Glomerular visceral epithelial cell (primary cell): ENCODE measurements at regions not wholly inside any gene's neighbourhood (a gene's known extent, or its start where the extent isn't known, plus 50 kb on each side); places are given as distances from the start of the nearest gene placed in this dataset.
"Not testable (repeated sequence)": the region's sequence is repeated elsewhere in the genome, so short reads cannot be mapped to it uniquely, and the experiment has no call there.

Experiments used
- DNase-seq: peaks from one replicate; pipeline ENCODE4 v3.0.0-alpha.2; 2016; ENCODE audit errors: extremely low spot score

DNA sequence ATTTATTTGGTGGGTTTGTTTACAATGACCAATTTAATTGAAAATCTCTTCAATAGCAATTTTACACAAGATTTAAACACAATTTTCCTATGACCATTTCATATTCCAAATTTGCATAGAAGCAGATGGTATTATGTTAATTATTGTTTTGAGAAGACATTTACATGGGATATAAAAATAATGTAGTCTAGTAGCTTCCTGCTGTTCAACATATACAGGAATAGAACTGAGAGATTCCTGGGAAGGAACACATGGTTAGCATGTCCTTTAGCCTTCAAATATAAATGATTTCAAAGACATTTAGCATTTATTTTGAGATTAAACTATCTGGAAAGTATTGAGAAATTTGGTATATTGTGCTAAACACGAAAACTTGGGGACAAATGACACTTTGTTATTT is 129.6 kb downstream of the KCNE4 start:
- DNase-seq = no peak

DNA sequence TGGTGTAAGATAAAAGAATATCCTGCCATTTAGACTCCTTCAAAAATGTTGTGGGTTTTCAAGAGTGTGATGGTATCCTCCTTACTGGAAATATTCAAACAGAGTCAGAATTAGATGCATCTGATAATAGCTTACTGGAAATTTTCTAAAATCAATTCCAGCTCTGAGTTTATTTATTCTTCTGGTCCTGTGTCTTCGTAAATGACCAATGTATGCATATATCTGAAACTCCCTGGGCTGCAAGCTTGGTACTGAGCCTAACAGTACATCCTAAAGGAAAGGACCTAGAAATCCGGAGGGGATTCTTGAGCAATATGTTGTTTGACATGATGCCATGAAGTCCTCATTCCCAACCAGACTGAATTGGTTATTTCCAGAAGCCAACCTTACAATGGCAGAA is 130.4 kb downstream of the KCNE4 start:
- no peak for DNase-seq

DNA sequence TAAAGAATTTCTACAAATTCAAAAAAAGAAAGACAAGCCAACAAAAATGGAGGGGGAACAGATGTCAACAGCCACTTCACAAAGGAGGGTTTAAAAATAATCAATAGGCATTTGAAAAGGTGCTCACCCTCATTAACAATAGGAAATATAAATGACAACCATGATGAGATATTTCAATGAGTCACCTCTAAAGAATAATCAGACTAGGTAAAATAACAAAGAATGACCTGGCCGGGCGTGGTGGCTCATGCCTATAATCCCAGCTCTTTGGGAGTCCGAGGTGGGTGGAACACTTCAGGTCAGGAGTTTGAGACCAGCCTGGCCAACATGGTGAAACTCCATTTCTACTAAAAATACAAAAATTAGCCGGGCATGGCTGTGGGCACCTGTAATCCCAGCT is 133.6 kb downstream of the KCNE4 start:
- DNase-seq = no peak

DNA sequence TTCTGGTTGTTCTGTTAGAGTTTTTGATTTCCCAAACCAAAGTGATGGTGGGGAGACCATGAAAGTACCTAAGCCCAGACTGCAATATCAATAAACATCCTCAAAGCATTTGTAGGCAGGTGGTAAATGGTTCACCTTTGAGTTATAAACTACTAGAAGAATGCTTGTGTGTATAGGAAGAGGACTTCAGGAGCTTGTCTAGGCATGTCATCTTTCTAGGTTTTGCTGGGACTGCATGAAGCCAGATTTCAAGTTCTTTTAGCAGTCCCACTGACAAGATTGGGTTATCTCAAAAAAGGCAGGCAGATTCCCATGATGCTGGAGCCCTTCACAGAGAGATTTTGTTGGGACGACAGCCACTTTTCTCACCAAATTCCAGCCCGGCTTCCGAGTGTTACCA is 135.3 kb downstream of the KCNE4 start:
- no peak for DNase-seq

DNA sequence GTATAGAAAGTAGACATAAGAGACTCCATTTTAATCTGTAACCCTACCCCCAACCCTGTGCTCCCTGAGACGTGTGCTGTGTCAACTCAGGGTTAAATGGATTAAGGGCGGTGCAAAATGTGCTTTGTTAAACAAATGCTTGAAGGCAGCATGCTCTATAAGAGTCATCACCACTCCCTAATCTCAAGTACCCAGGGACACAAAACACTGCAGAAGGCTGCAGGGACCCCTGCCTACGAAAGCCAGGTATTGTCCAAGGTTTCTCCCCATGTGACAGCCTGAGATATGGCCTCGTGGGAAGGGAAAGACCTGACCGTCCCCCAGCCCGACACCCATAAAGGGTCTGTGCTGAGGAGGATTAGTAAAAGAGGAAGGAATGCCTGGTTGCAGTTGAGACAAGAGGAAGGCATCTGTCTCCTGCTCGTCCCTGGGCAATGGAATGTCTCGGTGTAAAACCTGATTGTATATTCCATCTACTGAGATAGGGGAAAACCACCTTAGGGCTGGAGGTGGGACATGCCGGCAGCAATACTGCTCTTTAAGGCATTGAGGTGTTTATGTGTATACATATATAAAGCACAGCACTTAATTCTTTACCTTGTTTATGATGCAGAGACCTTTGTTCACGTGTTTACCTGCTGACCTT is 138.7 kb downstream of the KCNE4 start:
- DNase-seq = not testable (repeated sequence)

DNA sequence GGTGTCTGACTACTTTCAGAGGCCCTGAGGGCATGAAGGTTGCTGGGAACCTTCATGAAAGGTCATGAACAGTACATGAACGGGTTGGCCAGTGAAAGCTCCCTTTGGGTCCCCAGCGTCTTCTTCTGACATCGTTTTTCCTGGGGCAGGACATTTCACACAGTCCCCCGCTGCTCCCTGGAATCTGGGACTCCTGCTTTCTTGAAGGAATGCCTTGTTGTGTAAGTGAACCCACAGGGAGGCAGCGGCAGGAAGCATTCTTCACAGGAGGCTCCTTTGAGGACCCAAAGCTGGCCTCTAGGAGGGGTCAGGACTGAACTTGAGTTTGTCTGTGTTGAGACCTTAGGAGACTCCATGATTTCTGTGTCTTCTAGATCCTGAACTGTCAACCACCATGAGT is 144.3 kb downstream of the KCNE4 start:
- no peak for DNase-seq

DNA sequence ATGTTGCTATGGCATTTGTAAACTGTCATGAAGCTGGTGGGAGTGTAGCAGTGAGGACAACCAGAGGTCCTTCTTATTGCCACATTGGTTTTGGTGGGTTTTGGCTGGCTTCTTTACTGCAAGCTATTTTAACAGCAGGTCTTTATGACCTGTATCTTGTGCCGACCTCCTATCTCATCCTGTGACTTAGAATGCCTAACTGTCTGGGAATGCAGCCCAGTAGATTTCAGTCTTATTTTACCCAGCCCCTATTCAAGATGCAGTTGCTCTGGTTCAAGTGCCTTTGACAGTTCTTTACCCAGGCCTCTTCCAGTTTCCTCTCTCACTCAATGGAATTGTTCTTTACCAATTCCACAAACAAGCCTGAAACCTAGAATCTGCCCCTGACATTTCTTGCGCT is 145.1 kb downstream of the KCNE4 start:
- DNase-seq = no peak

DNA sequence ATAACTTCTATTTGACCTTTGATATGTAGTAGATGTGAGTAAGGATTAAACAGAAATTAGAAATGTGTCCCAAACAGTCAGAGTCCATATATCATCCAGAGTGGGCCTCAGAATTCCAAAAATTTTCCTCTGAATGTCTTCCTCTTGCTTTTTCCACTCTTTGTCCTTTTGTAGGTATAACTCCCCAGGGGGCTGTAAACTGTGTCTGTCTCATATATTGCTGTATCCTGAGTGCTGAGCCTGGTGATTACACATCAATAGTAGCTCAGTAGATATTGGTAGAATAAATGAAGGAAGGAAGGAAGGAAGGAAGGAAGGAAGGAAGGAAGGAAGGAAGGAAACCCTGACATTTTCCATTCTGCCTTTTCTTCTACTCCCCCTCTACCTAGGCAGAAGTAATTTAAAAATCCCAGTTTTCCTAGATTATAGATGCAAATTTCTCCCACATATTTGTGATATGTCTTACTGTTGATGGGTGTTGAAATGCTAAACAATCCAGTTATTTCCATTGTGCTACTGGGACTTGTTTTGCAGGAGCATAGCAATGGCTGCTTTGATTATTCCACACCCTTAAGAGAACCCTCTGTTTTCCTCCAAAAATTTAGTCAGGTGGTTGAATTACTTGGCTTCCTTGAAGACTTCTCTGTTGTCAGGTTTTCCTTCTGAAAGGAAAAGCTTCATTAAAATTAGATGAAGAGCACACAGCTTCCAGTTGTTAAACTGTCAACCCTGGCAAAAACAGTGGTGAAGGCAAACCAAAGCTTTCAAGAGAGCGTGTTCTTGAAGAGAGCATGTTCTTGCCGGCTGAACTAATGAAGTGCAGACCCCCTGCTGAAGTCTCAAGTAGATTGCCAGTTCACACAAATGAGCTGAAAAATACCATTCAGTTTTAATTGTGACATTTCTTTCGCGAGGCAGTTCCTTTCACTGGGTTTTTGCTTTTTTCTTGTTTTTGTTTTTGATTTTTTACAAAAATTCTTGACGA is 147.8 kb downstream of the KCNE4 start:
- no peak for DNase-seq

DNA sequence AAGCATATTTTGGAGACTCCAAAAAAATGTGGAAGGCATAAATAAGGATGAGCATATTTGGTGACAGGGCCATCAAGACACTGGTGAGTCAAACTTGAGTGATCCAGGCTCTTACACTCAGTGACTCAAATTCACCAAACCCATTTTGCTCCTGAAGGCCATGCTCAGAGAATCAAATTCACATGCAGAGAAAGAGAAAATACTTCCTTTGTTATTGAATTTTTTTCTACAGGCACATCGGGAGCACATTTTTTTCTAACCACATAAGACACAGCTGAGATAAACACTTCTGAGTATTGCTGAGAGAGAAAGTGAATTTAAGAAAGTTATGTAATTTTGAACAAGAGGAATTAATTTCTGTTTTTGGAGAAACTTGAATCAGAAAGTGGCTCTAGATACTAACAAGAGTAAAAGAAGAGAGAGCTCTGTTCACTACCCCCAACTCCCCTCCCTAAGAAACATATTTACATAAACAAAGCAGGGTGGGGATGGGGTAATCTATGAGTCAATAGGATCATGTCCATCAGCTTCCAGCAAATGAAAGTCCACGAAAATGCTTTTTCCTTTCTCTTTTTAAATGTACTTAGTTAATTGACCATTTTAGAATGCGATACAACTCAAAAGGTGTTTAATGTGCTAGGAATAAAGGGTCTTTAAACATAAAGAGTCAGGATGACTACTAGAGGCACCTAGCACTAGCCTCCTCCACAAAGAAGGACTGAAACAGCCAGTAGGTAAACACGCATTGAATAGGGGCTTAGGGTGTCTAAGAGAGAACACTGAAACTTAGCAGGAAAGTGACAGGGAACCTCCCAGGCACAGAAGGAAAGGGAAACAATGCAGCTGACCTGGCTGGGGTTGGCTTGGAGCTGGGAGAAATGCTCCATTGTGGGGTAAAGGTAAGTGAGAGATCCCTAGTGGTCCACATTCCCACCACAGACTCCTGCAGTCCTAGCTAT is 152.3 kb downstream of the KCNE4 start:
- no peak for DNase-seq

DNA sequence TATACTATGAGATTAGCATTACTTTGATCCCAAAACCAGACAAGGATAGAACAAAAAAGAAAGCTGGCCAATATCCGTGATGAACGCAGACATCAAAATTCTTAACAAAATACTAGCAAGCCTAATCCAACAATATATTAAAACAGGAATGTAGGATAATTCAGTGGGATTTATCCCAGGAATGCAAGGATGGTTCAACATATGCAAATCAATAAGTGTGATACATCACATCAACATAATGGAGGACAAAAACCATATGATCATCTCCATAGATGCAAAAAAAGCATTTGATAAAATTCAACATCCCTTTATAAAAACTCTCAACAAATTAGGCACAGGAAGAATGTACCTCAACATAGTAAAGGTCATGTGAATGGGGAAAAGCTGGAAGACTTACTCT is 158.5 kb downstream of the KCNE4 start:
- no peak for DNase-seq

DNA sequence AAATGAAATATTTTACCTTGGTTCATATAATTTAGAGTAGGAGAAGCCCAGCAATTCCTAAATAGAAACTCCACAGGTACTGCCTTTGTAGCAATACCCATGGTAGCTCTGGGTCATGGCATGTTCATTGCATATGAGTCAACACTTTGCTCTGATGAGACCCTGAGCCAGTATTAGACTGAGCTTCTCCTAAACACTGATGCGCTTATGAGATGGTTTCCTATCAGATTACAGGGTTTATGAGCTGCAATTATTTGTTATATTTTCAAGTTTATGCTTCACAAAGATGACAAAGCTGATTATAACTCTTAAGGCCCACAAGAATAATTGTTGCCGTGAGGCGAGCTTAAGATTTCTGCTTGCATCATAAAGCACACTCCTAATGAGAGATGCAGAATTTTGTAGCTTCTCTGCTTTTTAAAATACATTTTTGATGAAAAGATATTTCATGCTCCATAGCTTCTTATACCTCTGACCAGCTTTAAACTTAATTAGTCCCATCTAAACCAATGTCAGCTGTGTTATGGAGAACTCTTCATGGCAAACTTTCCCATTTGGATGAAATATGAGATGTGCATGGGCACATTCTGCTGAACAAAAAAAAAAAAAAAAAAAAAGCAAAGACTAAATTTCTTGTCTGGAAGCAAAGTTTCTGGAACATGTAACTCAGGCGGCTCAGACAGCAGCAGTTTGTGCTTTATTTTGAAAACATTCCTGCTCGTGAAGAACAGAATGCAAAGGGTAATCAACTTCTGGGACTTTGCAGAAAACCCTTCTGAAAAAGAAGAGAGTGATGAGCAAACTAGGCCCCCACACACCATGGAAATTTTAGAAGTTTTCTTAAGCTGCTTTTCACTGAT is 162.6 kb downstream of the KCNE4 start:
- DNase-seq = no peak

DNA sequence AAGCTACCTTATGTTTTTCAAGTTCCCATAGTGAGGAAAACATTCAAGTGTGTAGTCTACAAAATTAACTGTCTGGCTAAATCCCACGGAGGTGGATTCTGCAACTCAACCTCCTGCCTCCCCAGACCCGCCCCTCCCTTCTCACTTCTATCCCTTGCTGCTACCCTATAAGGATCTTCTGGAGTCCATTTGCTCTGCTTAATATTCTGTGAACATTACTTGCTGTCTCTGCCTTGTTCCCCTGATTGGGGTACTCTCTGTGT is 163.2 kb downstream of the KCNE4 start:
- DNase-seq = no peak

DNA sequence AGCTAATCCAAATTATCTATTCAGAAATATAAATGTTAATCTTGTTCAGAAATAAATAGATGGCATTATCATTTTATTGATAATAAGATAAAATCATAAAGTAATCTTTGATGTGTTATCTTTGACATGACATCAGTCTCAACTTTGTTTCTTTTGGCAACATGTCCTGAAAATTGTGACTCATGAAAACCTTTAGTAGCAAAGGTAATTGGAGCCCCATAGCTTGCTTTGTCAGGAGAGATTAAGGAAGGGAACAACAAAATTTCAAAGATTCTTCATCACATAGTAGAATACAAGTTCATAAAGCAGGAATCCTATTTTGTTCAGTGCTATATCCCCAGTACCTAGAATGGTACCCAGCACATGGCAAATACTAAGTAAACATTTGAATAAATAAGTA is 165.4 kb downstream of the KCNE4 start:
- DNase-seq = no peak

DNA sequence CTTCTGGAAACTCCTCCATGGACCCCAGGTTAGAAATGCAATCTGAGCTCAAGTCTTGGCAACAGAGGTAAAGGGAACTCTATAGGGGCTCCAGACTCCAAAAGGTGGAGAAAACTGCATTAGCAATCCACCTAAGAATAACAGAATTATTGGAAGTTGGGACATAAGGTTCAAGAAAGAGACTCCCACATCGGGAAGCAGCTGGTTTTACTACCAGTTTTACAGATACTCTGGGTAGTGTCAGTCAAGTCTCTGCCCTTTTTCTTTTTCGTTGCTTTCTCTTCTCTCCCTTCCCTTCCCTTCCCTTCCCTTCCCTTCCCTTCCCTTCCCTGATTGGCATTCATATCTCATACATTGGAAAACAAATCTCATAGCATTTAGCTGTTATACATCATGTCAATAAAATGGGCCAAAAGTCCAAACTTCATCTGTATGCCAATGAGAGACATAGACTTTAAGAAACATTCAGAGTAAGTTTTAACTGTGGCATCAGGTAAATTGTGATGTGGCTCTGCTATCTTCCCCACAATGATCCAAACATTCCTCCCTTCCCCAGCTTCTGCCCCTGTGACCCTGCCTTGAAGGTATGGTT is 166.7 kb downstream of the KCNE4 start:
- no peak for DNase-seq

DNA sequence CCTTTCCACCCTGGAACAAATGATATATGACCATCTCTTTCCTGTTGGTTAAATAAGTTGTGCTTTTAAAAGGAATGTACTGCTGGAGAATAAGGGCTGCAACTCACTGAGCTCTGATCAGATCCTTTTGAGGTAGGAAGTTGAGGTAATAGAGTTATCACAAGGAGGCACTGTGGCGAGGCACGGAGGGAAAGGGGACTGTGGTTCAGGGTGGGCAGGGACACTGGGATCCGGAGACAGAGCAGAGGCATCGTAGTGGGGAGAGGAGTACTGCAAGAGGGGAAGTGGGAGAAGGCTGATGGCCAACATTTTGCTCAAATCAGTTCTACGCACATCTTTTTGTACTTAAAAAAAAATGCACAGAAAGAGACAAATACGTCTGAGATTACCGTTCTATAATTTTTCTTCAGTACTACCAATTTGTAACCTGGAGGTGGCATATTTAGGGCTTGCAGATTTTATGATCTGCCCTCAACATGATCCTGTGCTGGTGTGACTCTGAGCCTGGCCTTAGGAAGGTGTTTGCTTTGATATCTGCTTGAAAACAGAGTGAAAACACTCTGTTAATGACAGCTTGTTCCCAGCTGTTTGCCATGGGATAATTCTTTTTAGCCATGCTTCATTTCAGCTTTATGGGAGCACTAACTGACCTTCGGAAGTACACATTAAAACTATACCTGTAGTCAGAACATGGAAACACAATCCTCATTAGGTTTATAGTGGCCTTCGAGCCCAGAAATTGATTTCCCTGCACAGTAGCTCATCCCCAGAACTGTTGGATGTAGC is 168.1 kb downstream of the KCNE4 start:
- no peak for DNase-seq

DNA sequence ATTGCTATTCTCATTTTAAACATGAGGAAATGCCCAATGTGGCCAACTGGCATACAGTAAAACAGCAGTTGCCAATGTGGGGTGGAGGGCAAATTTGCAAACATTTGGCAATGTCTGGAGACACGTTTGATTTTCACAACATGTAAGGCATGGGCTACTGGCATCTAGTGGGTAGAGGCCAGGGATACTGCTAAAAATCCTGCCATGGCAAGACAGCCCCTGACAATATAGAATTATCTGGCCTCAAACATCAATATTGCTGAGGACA is 168.6 kb downstream of the KCNE4 start:
- no peak for DNase-seq

DNA sequence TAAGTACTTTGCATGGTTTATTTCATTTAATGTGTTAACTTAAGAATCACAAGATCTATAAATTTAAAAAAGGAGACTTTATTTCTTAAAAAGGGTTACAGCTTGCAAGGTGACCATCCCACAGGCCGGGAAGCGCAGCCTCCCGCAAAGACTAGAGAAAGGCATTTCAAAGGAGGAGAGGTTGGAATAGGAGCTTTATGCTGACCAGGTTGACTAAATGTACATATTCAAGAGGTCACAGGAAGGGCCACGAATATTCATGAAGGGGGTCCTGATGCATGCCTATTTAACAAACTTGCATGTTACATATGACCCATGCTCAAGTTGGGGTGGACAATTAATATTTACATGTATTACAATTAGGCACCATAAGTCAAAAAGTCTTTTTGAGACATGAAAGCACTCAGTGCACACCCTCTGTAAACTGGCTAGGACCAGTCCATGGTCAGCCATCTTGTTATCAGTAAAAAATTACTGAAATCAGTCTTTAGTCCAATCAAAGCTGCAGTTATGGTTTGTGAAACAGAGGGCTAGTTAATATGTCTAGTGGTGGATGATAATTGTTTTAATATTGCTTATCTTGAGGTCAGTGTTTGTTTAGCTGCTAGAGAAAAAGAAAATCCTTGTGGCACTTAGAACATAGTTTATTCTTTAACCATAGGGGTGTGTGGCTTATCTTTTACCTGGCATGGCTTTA is 169.3 kb downstream of the KCNE4 start:
- no peak for DNase-seq

DNA sequence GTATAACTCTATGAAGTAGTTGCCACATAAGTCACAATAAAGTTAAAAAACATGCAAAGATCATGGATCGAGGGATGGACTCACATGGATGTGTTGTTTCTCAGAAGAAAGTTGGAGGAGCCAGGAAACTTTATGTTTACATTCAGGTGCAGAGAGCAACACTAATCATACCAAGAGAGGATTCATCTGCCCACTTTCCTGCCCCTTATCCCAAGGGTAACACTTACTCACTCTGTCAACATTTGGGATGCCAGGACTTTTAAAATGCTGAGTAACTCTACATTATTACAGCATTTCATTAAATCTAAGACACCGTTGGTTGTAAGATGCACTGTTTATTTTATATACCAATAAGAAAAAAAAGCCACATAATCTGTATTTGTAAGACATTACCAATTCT is 170.4 kb downstream of the KCNE4 start:
- no peak for DNase-seq

DNA sequence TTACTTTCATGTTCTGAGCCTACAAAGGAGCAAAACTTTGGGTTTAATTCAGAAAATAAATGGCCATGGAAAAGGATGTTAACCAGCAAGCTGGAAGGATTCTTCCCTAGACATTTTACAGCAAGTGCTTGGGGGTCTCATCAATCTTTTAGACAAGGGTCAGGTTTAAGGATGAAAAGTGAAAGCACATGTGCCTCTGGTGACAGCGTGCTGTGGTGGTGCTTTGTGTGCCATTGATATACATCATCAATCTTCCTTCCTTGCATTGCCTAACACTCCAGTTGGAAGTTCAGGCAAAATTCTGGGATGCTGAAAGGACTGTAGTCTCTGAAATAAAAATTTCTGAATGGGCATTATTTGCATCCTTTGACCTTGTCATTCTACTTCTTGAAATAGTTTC is 171.2 kb downstream of the KCNE4 start:
- no peak for DNase-seq

DNA sequence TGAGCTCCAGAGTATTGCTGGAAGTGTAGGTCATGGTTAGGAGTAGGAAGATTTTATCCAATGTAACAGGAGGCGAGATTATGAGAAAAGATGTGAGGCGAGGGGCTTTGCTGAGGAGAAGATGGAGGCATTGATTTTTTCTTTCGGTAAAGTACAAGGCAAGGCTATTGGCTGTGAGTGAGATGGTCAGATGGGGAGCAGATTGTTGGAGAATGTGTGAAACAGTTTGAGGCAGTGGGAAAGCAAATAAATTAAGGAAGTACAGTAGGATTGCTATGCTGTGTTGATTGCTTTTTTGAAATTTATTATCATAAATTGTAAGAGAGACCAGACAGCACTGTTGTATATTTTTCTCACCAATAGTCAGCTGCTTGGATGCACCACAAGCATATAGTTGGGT is 173.3 kb downstream of the KCNE4 start:
- DNase-seq = no peak
